T-helper 17 cell (primary cell): ENCODE measurements at regions not wholly inside any gene's neighbourhood (a gene's known extent, or its start where the extent isn't known, plus 50 kb on each side); places are given as distances from the start of the nearest gene placed in this dataset.

Experiments used
- ATAC-seq: fragments of 150-1000 bp; cut with Tn5 transposase; 2 replicates; pipeline ENCODE4 v1.10.0; 2021; ENCODE audit warnings: mild to moderate bottlenecking, moderate library complexity
- DNase-seq, 3 donors: peaks; one replicate each; pipeline versions ENCODE4 v3.0.0 to v3.0.0-alpha.2; 2020 to 2021
- H3K9me3 ChIP-seq: one replicate; pipeline ENCODE4 v1.7.0; 2013; ENCODE audit warnings: low read length, mild to moderate bottlenecking; ENCODE audit not compliant: control insufficient read depth, poor library complexity, severe bottlenecking
- H3K27ac Mint-ChIP-seq: one replicate; pipeline ENCODE4 v1.8.0; 2022; ENCODE audit warnings: mild to moderate bottlenecking, moderate library complexity, mixed read lengths
- H3K27me3 Mint-ChIP-seq: one replicate; pipeline ENCODE4 v1.8.0; 2022; ENCODE audit warnings: mixed read lengths
- H3K36me3 Mint-ChIP-seq: one replicate; pipeline ENCODE4 v1.8.0; 2022; ENCODE audit warnings: low read depth, mixed read lengths
- H3K4me1 Mint-ChIP-seq: one replicate; pipeline ENCODE4 v1.8.0; 2022; ENCODE audit warnings: mild to moderate bottlenecking, mixed read lengths
- H3K4me3 Mint-ChIP-seq: one replicate; pipeline ENCODE4 v1.8.0; 2022; ENCODE audit warnings: mild to moderate bottlenecking, moderate library complexity, mixed read lengths

- Mint-ChIP-seq H3K27ac (no peak overlapping the region), H3K4me1 (no peaks in the 10 kb centered on the region), H3K27me3 (peaks cover 39% of the 10 kb centered on the region), H3K4me3 (no peak overlapping the region), H3K36me3 (peaks cover 2% of the 10 kb centered on the region)
- DNase-seq: no peak
- ATAC-seq: no peak
- H3K9me3 ChIP-seq: peaks cover 15% of the 10 kb centered on the region
These were observed 68.9 kb upstream of the SEPTIN5 start for GRCh38 chr22:19645391-19645790.

- H3K4me3 Mint-ChIP-seq: no peak overlapping the region
- DNase-seq: no peak
- H3K36me3 Mint-ChIP-seq: peaks cover 2% of the 10 kb centered on the region
- H3K4me1 Mint-ChIP-seq: no peaks in the 10 kb centered on the region
- no peak for ATAC-seq
- H3K27me3 Mint-ChIP-seq: peaks cover 34% of the 10 kb centered on the region
- no peak overlapping the region for H3K27ac Mint-ChIP-seq
- H3K9me3 ChIP-seq: peaks cover 15% of the 10 kb centered on the region
These were observed 68.4 kb upstream of the SEPTIN5 start for GRCh38 chr22:19645905-19646304.

GRCh38 chr22:19646383-19646782 is 67.9 kb upstream of the SEPTIN5 start:
- no peak for DNase-seq
- H3K36me3 Mint-ChIP-seq: peaks cover 2% of the 10 kb centered on the region

GRCh38 chr22:19648419-19648929 is 65.8 kb upstream of the SEPTIN5 start:
- Mint-ChIP-seq H3K4me1 (no peaks in the 10 kb centered on the region), H3K27me3 (peaks cover 27% of the 10 kb centered on the region), H3K36me3 (peaks cover 2% of the 10 kb centered on the region), H3K4me3 (no peak overlapping the region), H3K27ac (no peak overlapping the region)
- ATAC-seq (no peak), DNase-seq (no peak)
- H3K9me3 ChIP-seq: peaks cover 15% of the 10 kb centered on the region

More at GRCh38 chr22:19646383-19646782, 67.9 kb upstream of the SEPTIN5 start:
- Mint-ChIP-seq H3K27ac (no peak overlapping the region), H3K27me3 (peaks cover 29% of the 10 kb centered on the region), H3K4me1 (no peaks in the 10 kb centered on the region), H3K4me3 (no peak overlapping the region)
- ATAC-seq: no peak
- H3K9me3 ChIP-seq: peaks cover 15% of the 10 kb centered on the region

GRCh38 chr22:19652316-19652715 is 62.0 kb upstream of the SEPTIN5 start:
- no peak for ATAC-seq
- H3K9me3 ChIP-seq: peaks cover 11% of the 10 kb centered on the region
- Mint-ChIP-seq H3K36me3 (peaks cover 2% of the 10 kb centered on the region), H3K27ac (no peak overlapping the region), H3K4me3 (no peak overlapping the region), H3K4me1 (no peaks in the 10 kb centered on the region), H3K27me3 (peaks cover 7% of the 10 kb centered on the region)
- no peak for DNase-seq

- H3K27ac Mint-ChIP-seq: no peak overlapping the region
- H3K9me3 ChIP-seq: no peaks in the 10 kb centered on the region
- peaks cover 2% of the 10 kb centered on the region for H3K36me3 Mint-ChIP-seq
- no peaks in the 10 kb centered on the region for H3K4me1 Mint-ChIP-seq
- peaks cover 7% of the 10 kb centered on the region for H3K27me3 Mint-ChIP-seq
- DNase-seq (no peak), ATAC-seq (no peak)
- no peak overlapping the region for H3K4me3 Mint-ChIP-seq
These were observed 59.8 kb upstream of the SEPTIN5 start for GRCh38 chr22:19654338-19654987.

GRCh38 chr22:19655399-19655798 is 58.9 kb upstream of the SEPTIN5 start:
- no peak for DNase-seq
- no peak for ATAC-seq
- Mint-ChIP-seq H3K4me1 (no peaks in the 10 kb centered on the region), H3K4me3 (no peak overlapping the region), H3K27ac (no peak overlapping the region), H3K36me3 (no peaks in the 10 kb centered on the region), H3K27me3 (no peaks in the 10 kb centered on the region)
- no peaks in the 10 kb centered on the region for H3K9me3 ChIP-seq

- no peaks in the 10 kb centered on the region for H3K9me3 ChIP-seq
- H3K27me3 Mint-ChIP-seq: no peaks in the 10 kb centered on the region
- ATAC-seq: no peak
- H3K36me3 Mint-ChIP-seq: no peaks in the 10 kb centered on the region
- no peaks in the 10 kb centered on the region for H3K4me1 Mint-ChIP-seq
- no peak overlapping the region for H3K27ac Mint-ChIP-seq
- no peak overlapping the region for H3K4me3 Mint-ChIP-seq
- no peak for DNase-seq
These were observed 57.6 kb upstream of the SEPTIN5 start for GRCh38 chr22:19656541-19657251.

GRCh38 chr22:19657252-19658056 is 56.8 kb upstream of the SEPTIN5 start:
- ATAC-seq: no peak
- Mint-ChIP-seq H3K4me3 (no peak overlapping the region), H3K27ac (no peak overlapping the region), H3K36me3 (no peaks in the 10 kb centered on the region), H3K4me1 (no peaks in the 10 kb centered on the region), H3K27me3 (no peaks in the 10 kb centered on the region)
- no peaks in the 10 kb centered on the region for H3K9me3 ChIP-seq
- no peak for DNase-seq

GRCh38 chr22:19658057-19658966 is 56.0 kb upstream of the SEPTIN5 start:
- Mint-ChIP-seq H3K36me3 (no peaks in the 10 kb centered on the region), H3K4me3 (no peak overlapping the region), H3K4me1 (no peaks in the 10 kb centered on the region), H3K27me3 (peaks cover 1% of the 10 kb centered on the region), H3K27ac (no peak overlapping the region)
- no peak for ATAC-seq
- DNase-seq: no peak
- no peaks in the 10 kb centered on the region for H3K9me3 ChIP-seq

- peaks cover 4% of the 10 kb centered on the region for H3K27me3 Mint-ChIP-seq
These were observed 55.1 kb upstream of the SEPTIN5 start for GRCh38 chr22:19658967-19659804.

GRCh38 chr22:19659805-19660345 is 54.4 kb upstream of the SEPTIN5 start:
- H3K36me3 Mint-ChIP-seq: no peaks in the 10 kb centered on the region
- peaks cover 5% of the 10 kb centered on the region for H3K4me1 Mint-ChIP-seq
- DNase-seq (no peak), ATAC-seq (no peak)
- H3K9me3 ChIP-seq: no peaks in the 10 kb centered on the region
- H3K4me3 Mint-ChIP-seq: no peak overlapping the region
- H3K27me3 Mint-ChIP-seq: peaks cover 4% of the 10 kb centered on the region
- H3K27ac Mint-ChIP-seq: no peak overlapping the region

More at GRCh38 chr22:19658967-19659804, 55.1 kb upstream of the SEPTIN5 start:
- no peaks in the 10 kb centered on the region for H3K36me3 Mint-ChIP-seq
- DNase-seq: no peak
- H3K27ac Mint-ChIP-seq: no peak overlapping the region
- H3K4me1 Mint-ChIP-seq: peaks cover 5% of the 10 kb centered on the region
- H3K4me3 Mint-ChIP-seq: no peak overlapping the region
- ATAC-seq: no peak
- H3K9me3 ChIP-seq: no peaks in the 10 kb centered on the region
